Testis (tissue), 2 donors: ENCODE measurements at regions not wholly inside any gene's neighbourhood (a gene's known extent, or its start where the extent isn't known, plus 50 kb on each side); places are given as distances from the start of the nearest gene placed in this dataset.

ENCODE experiments used
- DNase-seq: peaks from one replicate; pipeline ENCODE4 v3.0.0-alpha.2; 2019
- H3K27ac ChIP-seq, 2 donors: fragments of 200-600 bp; sonication (generic); one replicate each; pipeline ENCODE4 v1.5.1; 2019
- H3K27me3 ChIP-seq: fragments of 200-600 bp; sonication (generic); one replicate; pipeline ENCODE4 v1.5.1; 2019
- H3K36me3 ChIP-seq: fragments of 200-600 bp; sonication (generic); one replicate; pipeline ENCODE4 v1.5.1; 2017; ENCODE audit warnings: low read depth; ENCODE audit errors: missing control alignments
- H3K4me1 ChIP-seq: fragments of 200-600 bp; sonication (generic); one replicate; pipeline ENCODE4 v1.5.1; 2019
- H3K4me3 ChIP-seq, 2 donors: fragments of 200-600 bp; sonication (generic); one replicate each; pipeline ENCODE4 v1.5.1; 2017 to 2019
- H3K9me3 ChIP-seq: fragments of 200-600 bp; sonication (generic); one replicate; pipeline ENCODE4 v1.5.1; 2017
- CTCF ChIP-seq, 3 experiments: fragments of 450-650 bp in 2 of 3; fragments of 200-600 bp in 1 of 3; sonication (generic) in 1 of 3; IDR thresholded peaks; one replicate each; pipeline ENCODE4 v1.5.1; 2016 to 2019; ENCODE audit warnings: antibody characterized with exemption in 3 of 3, mild to moderate bottlenecking in 2 of 3, moderate library complexity in 1 of 3
- POLR2A ChIP-seq: fragments of 450-650 bp; IDR thresholded peaks from one replicate; pipeline ENCODE4 v1.6.1; 2017; ENCODE audit warnings: antibody characterized with exemption, mild to moderate bottlenecking, moderate library complexity
- WGBS, 2 donors: methylation state at CpG; one replicate each; pipeline ENCODE4 v1.1.5; 2018; 5-methylcytosine and 5-hydroxymethylcytosine counted together
- intact Hi-C: fragments of 100-400 bp; cut with DNase I; formaldehyde crosslinking; loops from one replicate; pipeline ENCODE4 v1.15.1; 2023; ENCODE audit warnings: low total_unique reads

- H3K27me3 ChIP-seq, result no peaks in the 10 kb centered on the region
- DNase-seq, result no peak
- intact Hi-C loops, result no loop called here
- TF ChIP-seq POLR2A (no peak), CTCF (IDR thresholded peaks at IDR 0.05) (no peak)
- no peaks in the 10 kb centered on the region for H3K9me3 ChIP-seq
- H3K27ac ChIP-seq, result no peak overlapping the region
- H3K4me1 ChIP-seq, result no peaks in the 10 kb centered on the region
- no peak overlapping the region for H3K4me3 ChIP-seq
- WGBS, 2 donors, result 85 to 100% methylated on average over 1 of the region's 1 CpG
- no peaks in the 10 kb centered on the region for H3K36me3 ChIP-seq
Observed at GRCh38 chr16:65781363-65781762, 585.1 kb upstream of the CDH5 start.

- H3K36me3 ChIP-seq, result no peaks in the 10 kb centered on the region
- 60 to 85% methylated on average over 7 of the region's 7 CpGs for WGBS, 2 donors
- no peak for TF ChIP-seq CTCF (IDR thresholded peaks at IDR 0.05)
- no peak for TF ChIP-seq POLR2A
- no peaks in the 10 kb centered on the region for H3K27me3 ChIP-seq
- intact Hi-C loops, result no loop called here
- DNase-seq, result no peak
- no peaks in the 10 kb centered on the region for H3K9me3 ChIP-seq
- H3K27ac ChIP-seq, result no peak overlapping the region
- no peaks in the 10 kb centered on the region for H3K4me1 ChIP-seq
- H3K4me3 ChIP-seq, result no peak overlapping the region
Observed at GRCh38 chr16:65779201-65779600, 587.3 kb upstream of the CDH5 start.

- no peaks in the 10 kb centered on the region for H3K9me3 ChIP-seq
- H3K27me3 ChIP-seq, result no peaks in the 10 kb centered on the region
- WGBS, 2 donors, result 81 to 87% methylated on average over 2 of the region's 2 CpGs
- no peak for DNase-seq
- H3K27ac ChIP-seq, result no peak overlapping the region
- intact Hi-C loops, result no loop called here
- no peak overlapping the region for H3K4me3 ChIP-seq
- no peaks in the 10 kb centered on the region for H3K4me1 ChIP-seq
- no peaks in the 10 kb centered on the region for H3K36me3 ChIP-seq
- no peak for TF ChIP-seq CTCF (IDR thresholded peaks at IDR 0.05)
- TF ChIP-seq POLR2A, result no peak
Observed at GRCh38 chr16:65776639-65777183, 589.8 kb upstream of the CDH5 start.

- 63 to 64% methylated on average over 4 of the region's 4 CpGs for WGBS, 2 donors
- H3K36me3 ChIP-seq, result no peaks in the 10 kb centered on the region
- no peaks in the 10 kb centered on the region for H3K4me1 ChIP-seq
- intact Hi-C loops, result no loop called here
- TF ChIP-seq POLR2A (no peak), CTCF (IDR thresholded peaks at IDR 0.05) (no peak)
- no peak overlapping the region for H3K4me3 ChIP-seq
- no peak overlapping the region for H3K27ac ChIP-seq
- no peaks in the 10 kb centered on the region for H3K27me3 ChIP-seq
- no peaks in the 10 kb centered on the region for H3K9me3 ChIP-seq
- DNase-seq, result no peak
Observed at GRCh38 chr16:65775829-65776228, 590.7 kb upstream of the CDH5 start.

GRCh38 chr16:65774350-65774749 lies 592.1 kb upstream of the CDH5 start:
- 53 to 61% methylated on average over 3 of the region's 3 CpGs for WGBS, 2 donors
- no peak for DNase-seq

More at GRCh38 chr16:65774350-65774749, 592.1 kb upstream of the CDH5 start:
- no peak overlapping the region for H3K4me3 ChIP-seq
- TF ChIP-seq CTCF (IDR thresholded peaks at IDR 0.05) (no peak), POLR2A (no peak)
- no peak overlapping the region for H3K27ac ChIP-seq
- intact Hi-C loops, result no loop called here
- H3K9me3 ChIP-seq, result no peaks in the 10 kb centered on the region
- H3K27me3 ChIP-seq, result no peaks in the 10 kb centered on the region
- no peaks in the 10 kb centered on the region for H3K4me1 ChIP-seq
- H3K36me3 ChIP-seq, result no peaks in the 10 kb centered on the region
